Naive thymus-derived CD8-positive, alpha-beta T cell (primary cell): ENCODE measurements at regions not wholly inside any gene's neighbourhood (a gene's known extent, or its start where the extent isn't known, plus 50 kb on each side); places are given as distances from the start of the nearest gene placed in this dataset.

ENCODE experiments used
- ATAC-seq, 2 donors: fragments of 150-1000 bp; cut with Tn5 transposase in 1 of 2; sonication (Bioruptor Pico), chemical (Tn5 transposase) in 1 of 2; 1 replicate in 1 of 2; 2 replicates in 1 of 2; pipeline ENCODE4 v1.10.0; 2021; ENCODE audit warnings: mild to moderate bottlenecking in 2 of 2, moderate library complexity in 2 of 2
- POLR2A ChIA-PET: fragments of 350-600 bp; sonication (Branson Sonifier 250); formaldehyde crosslinking; loops from one replicate; lab custom pipeline; 2021; ENCODE audit warnings: antibody characterized with exemption; lab: Charles Lee
- DNase-seq, 10 donors: peaks; one replicate each; pipeline versions ENCODE4 v3.0.0 to v3.0.0-alpha.2; 2020 to 2022
- H3K27ac Mint-ChIP-seq, 10 donors: one replicate each; pipeline ENCODE4 v1.8.0; 2020 to 2022; ENCODE audit warnings: mild to moderate bottlenecking in 10 of 10, mixed read lengths in 10 of 10, moderate library complexity in 4 of 10, inconsistent platforms in 1 of 10
- H3K27me3 Mint-ChIP-seq, 5 donors: one replicate each; pipeline ENCODE4 v1.8.0; 2021 to 2022; ENCODE audit warnings: mixed read lengths in 5 of 5
- H3K36me3 Mint-ChIP-seq, 3 donors: one replicate each; pipeline ENCODE4 v1.8.0; 2020 to 2022; ENCODE audit warnings: mixed read lengths in 3 of 3, mild to moderate bottlenecking in 2 of 3, inconsistent platforms in 1 of 3
- H3K4me1 Mint-ChIP-seq, 4 donors: one replicate each; pipeline ENCODE4 v1.8.0; 2021 to 2022; ENCODE audit warnings: mixed read lengths in 4 of 4
- H3K4me3 Mint-ChIP-seq, 10 donors: one replicate each; pipeline ENCODE4 v1.8.0; 2020 to 2022; ENCODE audit warnings: mild to moderate bottlenecking in 10 of 10, mixed read lengths in 10 of 10, moderate library complexity in 6 of 10, inconsistent platforms in 1 of 10
- H3K9me3 Mint-ChIP-seq, 9 donors: one replicate each; pipeline ENCODE4 v1.8.0; 2020 to 2022; ENCODE audit warnings: mixed read lengths in 9 of 9, mild to moderate bottlenecking in 3 of 9, inconsistent platforms in 1 of 9, moderate library complexity in 1 of 9

DNA sequence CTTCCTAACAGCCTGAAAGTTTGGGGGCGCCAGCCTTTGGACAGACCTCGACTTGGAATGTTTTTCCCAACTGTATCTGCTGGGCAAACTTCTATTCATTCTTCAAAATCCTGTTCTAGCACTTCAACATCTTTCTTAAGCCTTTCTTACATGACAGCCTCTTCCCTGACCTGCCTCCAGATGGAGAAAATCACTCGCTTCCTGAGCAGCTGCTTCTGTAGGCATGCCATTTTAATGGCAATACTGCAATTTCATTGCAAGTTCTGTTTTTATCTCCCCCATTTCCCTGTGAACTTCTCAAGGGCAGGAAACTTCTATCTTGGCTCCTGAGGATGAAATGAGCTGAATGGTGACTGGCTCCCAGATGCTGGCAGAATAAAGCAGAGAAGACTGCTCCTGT, 128.8 kb upstream of the ASIC2 start:
- peaks cover 0 to 4% (median 0%) of the 10 kb centered on the region in 3 donors for H3K36me3 Mint-ChIP-seq
- POLR2A ChIA-PET, result no interaction called here
- DNase-seq (no peak), ATAC-seq (no peak)
- H3K4me3 Mint-ChIP-seq, result no peak overlapping the region
- H3K4me1 Mint-ChIP-seq, result no peaks in the 10 kb centered on the region
- H3K27me3 Mint-ChIP-seq, result peaks cover 5 to 35% (median 20%) of the 10 kb centered on the region in 5 donors
- H3K9me3 Mint-ChIP-seq, result peaks cover 0 to 18% (median 5%) of the 10 kb centered on the region in 9 donors
- no peak overlapping the region for H3K27ac Mint-ChIP-seq

DNA sequence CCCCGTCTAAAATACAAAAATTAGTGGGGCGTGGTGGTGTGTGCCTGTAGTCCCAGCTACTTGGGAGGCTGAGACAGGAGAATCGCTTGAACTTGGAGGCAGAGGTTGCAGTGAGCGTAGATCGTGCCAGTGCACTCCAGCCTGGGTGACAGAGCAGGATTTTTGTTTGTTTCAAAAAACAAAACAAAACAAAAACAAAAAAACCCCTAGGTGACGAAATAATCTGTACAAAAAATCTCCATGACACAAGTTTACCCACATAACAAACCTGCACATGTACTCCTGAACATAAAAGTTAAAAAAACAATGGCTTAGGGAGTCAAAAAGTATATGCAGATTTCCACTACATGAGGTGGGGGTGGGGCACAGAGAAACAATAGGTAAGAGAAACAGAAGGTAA, 140.5 kb upstream of the ASIC2 start:
- Mint-ChIP-seq H3K27ac (no peak overlapping the region), H3K9me3 (peaks cover 0 to 6% (median 0%) of the 10 kb centered on the region in 9 donors), H3K4me1 (no peaks in the 10 kb centered on the region), H3K4me3 (no peak overlapping the region), H3K36me3 (peaks cover 0 to 5% (median 0%) of the 10 kb centered on the region in 3 donors), H3K27me3 (peaks cover 2 to 30% (median 17%) of the 10 kb centered on the region in 5 donors)
- POLR2A ChIA-PET, result no interaction called here
- DNase-seq (no peak), ATAC-seq (no peak)

DNA sequence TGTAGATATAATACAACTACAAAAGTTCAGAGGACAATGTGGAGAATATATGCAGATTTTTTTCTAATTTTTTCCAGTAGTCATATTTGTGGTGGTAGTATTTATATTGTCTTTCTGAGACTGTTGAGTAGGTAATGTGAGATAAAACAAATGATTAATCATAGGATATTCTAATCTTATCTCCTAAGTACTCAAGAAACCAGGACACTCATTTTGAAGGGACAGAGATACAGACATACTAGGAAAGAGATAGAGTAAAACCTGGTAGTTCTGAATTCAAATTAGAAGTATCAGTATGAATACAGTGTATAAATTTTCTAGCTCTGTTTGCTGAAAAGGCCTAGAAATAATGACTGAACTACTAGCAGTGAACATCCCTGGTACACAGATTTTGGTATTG, 141.7 kb upstream of the ASIC2 start:
- H3K4me1 Mint-ChIP-seq, result no peaks in the 10 kb centered on the region
- H3K4me3 Mint-ChIP-seq, result no peak overlapping the region
- no peak for DNase-seq
- peaks cover 0 to 17% (median 7%) of the 10 kb centered on the region in 5 donors for H3K27me3 Mint-ChIP-seq
- no peak for ATAC-seq
- H3K9me3 Mint-ChIP-seq, result peaks cover 0 to 6% (median 0%) of the 10 kb centered on the region in 9 donors
- H3K27ac Mint-ChIP-seq, result no peak overlapping the region
- H3K36me3 Mint-ChIP-seq, result no peaks in the 10 kb centered on the region
- POLR2A ChIA-PET, result no interaction called here

DNA sequence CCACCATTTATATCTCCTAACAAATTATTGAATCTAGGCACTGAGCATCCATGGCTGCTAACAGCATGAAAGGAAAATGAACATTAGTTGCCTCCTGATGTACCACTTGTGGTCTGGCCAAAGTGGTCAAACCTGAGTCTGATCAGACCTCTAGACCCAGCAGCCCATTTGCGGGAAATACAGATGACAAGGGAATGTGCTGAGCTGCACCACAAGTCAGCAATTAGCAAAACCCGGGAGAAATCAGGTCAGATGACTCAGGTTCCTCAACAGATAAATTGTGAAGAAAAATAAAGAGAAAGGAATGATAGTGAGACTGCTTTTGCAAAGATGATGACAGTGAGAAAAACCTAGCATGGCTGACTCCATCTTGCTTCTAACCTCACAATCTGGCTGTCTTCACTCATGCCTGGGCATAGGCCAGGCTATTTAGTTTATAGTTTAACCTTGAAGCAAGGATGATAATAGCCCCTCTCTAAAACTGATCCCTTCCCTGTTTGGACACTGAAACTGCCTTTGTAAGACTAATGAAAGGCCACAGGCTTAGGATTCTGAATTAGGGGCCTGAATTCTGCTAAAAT, 142.7 kb upstream of the ASIC2 start:
- Mint-ChIP-seq H3K9me3 (peaks cover 0 to 3% (median 0%) of the 10 kb centered on the region in 9 donors), H3K27ac (no peak overlapping the region), H3K27me3 (peaks cover 0 to 11% (median 3%) of the 10 kb centered on the region in 5 donors), H3K4me3 (no peak overlapping the region), H3K36me3 (no peaks in the 10 kb centered on the region), H3K4me1 (no peaks in the 10 kb centered on the region)
- DNase-seq (no peak), ATAC-seq (no peak)
- POLR2A ChIA-PET, result no interaction called here

DNA sequence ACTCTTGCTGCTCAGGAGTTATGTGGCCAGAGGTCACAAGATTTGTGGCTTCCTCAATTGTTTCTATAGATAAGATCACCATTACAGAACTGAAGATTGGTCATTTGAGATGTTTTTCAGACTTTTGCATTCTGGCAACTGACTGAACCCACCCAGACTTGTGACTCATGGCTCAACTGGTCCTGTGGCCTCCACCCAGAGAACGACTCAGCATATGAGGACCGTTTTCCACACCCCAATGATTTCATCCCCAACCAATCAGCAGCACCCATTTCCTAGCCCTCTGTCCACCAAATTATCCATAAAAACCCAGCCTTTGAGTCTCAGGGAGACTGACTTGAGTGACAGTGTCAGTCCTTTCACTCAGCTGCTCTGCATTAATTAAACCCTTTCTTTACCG, 143.2 kb upstream of the ASIC2 start:
- H3K27me3 Mint-ChIP-seq, result peaks cover 0 to 6% (median 2%) of the 10 kb centered on the region in 5 donors
- no peak overlapping the region for H3K4me3 Mint-ChIP-seq
- no peak for ATAC-seq
- DNase-seq, result no peak
- no peak overlapping the region for H3K27ac Mint-ChIP-seq
- POLR2A ChIA-PET, result no interaction called here
- H3K9me3 Mint-ChIP-seq, result peaks cover 0 to 3% (median 0%) of the 10 kb centered on the region in 9 donors
- H3K4me1 Mint-ChIP-seq, result no peaks in the 10 kb centered on the region
- H3K36me3 Mint-ChIP-seq, result no peaks in the 10 kb centered on the region

DNA sequence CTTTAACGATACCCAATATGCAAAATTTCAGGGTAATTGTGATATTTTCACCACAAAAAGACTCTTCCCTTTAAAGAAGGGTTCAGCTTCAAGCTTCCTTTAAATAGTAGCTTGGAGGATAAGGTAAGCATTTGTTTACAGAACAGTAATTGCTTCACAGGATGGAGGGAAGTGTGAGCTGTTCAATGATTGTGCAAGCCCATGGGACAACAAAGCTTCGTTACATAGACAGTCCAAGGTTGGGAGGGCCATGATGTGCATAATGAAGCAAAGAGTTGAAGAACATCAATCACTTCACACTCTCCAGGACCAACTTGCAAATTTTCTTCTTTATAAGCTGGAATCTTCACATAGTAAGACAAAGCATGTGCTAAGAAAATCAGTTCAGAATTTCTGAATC, 145.0 kb upstream of the ASIC2 start:
- DNase-seq (no peak), ATAC-seq (no peak)
- peaks cover 0 to 13% (median 2%) of the 10 kb centered on the region in 9 donors for H3K9me3 Mint-ChIP-seq
- H3K27ac Mint-ChIP-seq, result no peak overlapping the region
- H3K4me1 Mint-ChIP-seq, result no peaks in the 10 kb centered on the region
- POLR2A ChIA-PET, result no interaction called here
- no peak overlapping the region for H3K4me3 Mint-ChIP-seq
- H3K36me3 Mint-ChIP-seq, result no peaks in the 10 kb centered on the region
- H3K27me3 Mint-ChIP-seq, result peaks cover 0 to 4% (median under 1%) of the 10 kb centered on the region in 5 donors

DNA sequence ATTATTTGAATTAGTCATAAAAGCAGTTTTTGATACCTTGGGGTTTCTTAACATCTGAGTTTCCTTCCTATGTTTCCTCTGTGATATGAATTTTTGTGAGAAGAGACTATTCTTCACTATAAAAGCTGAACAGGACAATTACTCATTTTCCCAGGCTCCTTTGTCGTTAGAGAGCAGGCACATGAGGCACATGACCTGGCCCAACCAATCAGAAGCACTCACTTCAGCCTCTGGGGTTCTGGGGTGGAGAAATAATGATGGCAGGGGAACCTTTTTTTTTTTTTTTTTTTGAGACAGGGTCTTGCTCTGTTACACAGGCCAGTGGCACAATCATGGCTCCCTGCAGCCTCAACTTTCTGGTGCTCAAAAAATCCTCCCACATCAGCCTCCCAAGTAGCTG, 145.5 kb upstream of the ASIC2 start:
- Mint-ChIP-seq H3K4me3 (no peak overlapping the region), H3K4me1 (no peaks in the 10 kb centered on the region), H3K9me3 (peaks cover 0 to 15% (median 3%) of the 10 kb centered on the region in 9 donors), H3K36me3 (no peaks in the 10 kb centered on the region), H3K27ac (no peak overlapping the region), H3K27me3 (peaks cover 0 to 4% (median 0%) of the 10 kb centered on the region in 5 donors)
- ATAC-seq, result no peak
- POLR2A ChIA-PET, result no interaction called here
- DNase-seq, result no peak

DNA sequence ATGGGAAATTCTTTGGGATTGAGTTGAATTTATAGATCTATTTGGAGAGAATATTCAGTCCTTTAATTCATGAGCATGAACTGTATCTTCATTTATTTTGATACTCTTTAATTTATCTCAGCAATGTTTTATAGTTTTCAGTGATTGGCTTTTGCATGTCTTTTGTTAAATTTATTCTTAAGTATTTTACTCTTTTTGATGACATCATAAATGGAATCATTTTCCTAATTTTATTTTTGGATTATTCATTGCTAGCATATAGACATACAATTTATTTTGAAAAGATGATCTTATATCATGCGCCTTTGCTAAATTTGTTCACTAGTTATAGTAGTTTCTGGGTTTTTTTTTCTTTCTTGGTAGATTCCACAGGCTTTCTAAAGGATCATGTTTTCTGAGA, 149.2 kb upstream of the ASIC2 start:
- POLR2A ChIA-PET, result no interaction called here
- Mint-ChIP-seq H3K4me1 (no peaks in the 10 kb centered on the region), H3K4me3 (no peak overlapping the region), H3K9me3 (peaks cover 0 to 21% (median 3%) of the 10 kb centered on the region in 9 donors), H3K27ac (no peak overlapping the region), H3K36me3 (no peaks in the 10 kb centered on the region), H3K27me3 (peaks cover 1 to 10% (median 7%) of the 10 kb centered on the region in 5 donors)
- DNase-seq (no peak), ATAC-seq (no peak)

DNA sequence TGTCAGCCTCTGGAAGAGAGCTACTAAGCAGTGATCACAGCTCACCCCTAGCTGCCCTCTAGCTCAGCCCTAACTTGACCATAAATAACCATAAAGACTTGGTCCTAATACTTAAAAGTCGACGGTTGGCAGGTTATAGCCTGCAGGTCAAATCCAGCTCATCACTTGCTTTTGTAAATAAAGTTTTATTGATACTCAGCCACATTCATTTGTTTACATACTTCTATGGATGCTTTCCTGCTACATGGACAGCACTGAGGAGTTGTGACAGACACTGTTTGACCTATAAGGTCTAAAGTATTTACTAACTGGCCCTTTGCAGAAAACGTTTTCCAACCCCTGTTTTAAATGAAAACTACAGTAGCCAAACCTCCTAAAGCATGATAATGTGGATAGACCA, 151.6 kb upstream of the ASIC2 start:
- no peak for ATAC-seq
- no peak for DNase-seq
- POLR2A ChIA-PET, result no interaction called here

DNA sequence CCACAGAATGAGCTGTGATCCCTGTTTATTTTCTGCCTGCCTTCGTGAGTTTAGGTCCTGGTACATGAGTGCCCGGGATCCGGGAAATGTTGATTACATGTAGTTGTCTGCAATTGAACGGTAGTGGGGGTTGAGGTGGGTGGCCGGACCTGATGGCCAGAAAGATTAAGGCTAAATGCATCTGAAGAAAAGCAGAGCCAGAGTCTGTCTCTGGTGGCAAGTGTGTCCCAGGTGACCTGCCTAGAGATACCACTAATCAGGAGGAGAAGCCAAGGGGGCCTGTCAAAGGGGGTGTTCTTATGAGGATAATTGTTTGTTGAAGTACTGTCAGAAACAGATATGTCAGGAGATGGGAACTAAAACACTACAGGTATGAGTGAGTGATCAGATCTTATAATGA, 154.0 kb upstream of the ASIC2 start:
- POLR2A ChIA-PET, result no interaction called here
- Mint-ChIP-seq H3K36me3 (peaks cover 0 to 5% (median 0%) of the 10 kb centered on the region in 3 donors), H3K27ac (no peak overlapping the region), H3K4me3 (no peak overlapping the region), H3K27me3 (peaks cover 1 to 14% (median 10%) of the 10 kb centered on the region in 5 donors), H3K4me1 (no peaks in the 10 kb centered on the region), H3K9me3 (peaks cover 0 to 20% (median 4%) of the 10 kb centered on the region in 9 donors)
- no peak for ATAC-seq
- no peak for DNase-seq

More for the DNA sequence above, 151.6 kb upstream of the ASIC2 start:
- peaks cover 1 to 10% (median 7%) of the 10 kb centered on the region in 5 donors for H3K27me3 Mint-ChIP-seq
- no peaks in the 10 kb centered on the region for H3K4me1 Mint-ChIP-seq
- H3K4me3 Mint-ChIP-seq, result no peak overlapping the region
- peaks cover 0 to 26% (median 4%) of the 10 kb centered on the region in 9 donors for H3K9me3 Mint-ChIP-seq
- H3K27ac Mint-ChIP-seq, result no peak overlapping the region
- peaks cover 0 to 5% (median 0%) of the 10 kb centered on the region in 3 donors for H3K36me3 Mint-ChIP-seq

DNA sequence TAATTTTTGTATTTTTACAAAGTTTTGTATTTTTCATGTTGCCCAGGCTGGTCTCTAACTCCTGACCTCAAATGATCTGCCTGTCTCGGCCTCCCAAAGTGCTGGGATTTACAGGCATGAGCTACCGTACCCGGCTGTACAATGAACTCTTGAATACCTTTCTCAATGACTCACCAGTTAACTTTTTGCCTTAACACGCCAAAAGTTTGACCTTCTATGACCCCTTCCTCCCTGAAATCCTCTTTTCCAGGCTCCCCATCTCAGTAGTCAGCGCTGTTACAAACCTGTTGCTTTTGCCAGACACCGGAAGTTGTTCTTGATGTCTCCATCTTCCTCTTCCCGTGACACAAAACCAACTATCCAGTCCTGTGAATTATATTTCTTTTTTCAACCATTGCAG, 158.1 kb upstream of the ASIC2 start:
- no peak for ATAC-seq
- Mint-ChIP-seq H3K27ac (no peak overlapping the region), H3K9me3 (peaks cover 0 to 10% (median 2%) of the 10 kb centered on the region in 9 donors), H3K36me3 (peaks cover 0 to 5% (median 0%) of the 10 kb centered on the region in 3 donors), H3K27me3 (peaks cover 4 to 28% (median 9%) of the 10 kb centered on the region in 5 donors), H3K4me3 (no peak overlapping the region), H3K4me1 (no peaks in the 10 kb centered on the region)
- no peak for DNase-seq
- POLR2A ChIA-PET, result no interaction called here

DNA sequence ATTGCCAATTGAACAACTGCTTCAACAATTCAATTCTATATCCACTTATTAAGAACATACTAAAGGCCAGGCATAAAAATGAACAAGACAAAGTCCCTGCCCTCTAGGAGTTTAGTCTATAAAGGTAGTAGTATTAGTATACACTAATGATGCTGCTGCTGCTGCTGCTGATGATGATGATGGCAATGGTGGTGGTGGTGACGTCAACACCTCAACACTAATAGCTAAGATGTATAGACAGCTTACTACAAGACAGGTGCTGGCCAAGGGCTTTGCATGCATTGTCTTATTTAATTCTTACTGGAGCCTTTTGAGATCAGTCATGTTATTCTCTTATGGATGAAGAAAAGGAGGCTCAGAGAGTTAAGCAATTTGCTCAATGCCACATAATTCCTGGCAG, 164.4 kb upstream of the ASIC2 start:
- peaks cover 13 to 76% (median 23%) of the 10 kb centered on the region in 5 donors for H3K27me3 Mint-ChIP-seq
- H3K9me3 Mint-ChIP-seq, result peaks cover 0 to 7% (median 0%) of the 10 kb centered on the region in 9 donors
- no peak overlapping the region for H3K4me3 Mint-ChIP-seq
- DNase-seq, result no peak
- H3K36me3 Mint-ChIP-seq, result no peaks in the 10 kb centered on the region
- POLR2A ChIA-PET, result no interaction called here
- H3K27ac Mint-ChIP-seq, result no peak overlapping the region
- no peaks in the 10 kb centered on the region for H3K4me1 Mint-ChIP-seq
- ATAC-seq, result no peak

DNA sequence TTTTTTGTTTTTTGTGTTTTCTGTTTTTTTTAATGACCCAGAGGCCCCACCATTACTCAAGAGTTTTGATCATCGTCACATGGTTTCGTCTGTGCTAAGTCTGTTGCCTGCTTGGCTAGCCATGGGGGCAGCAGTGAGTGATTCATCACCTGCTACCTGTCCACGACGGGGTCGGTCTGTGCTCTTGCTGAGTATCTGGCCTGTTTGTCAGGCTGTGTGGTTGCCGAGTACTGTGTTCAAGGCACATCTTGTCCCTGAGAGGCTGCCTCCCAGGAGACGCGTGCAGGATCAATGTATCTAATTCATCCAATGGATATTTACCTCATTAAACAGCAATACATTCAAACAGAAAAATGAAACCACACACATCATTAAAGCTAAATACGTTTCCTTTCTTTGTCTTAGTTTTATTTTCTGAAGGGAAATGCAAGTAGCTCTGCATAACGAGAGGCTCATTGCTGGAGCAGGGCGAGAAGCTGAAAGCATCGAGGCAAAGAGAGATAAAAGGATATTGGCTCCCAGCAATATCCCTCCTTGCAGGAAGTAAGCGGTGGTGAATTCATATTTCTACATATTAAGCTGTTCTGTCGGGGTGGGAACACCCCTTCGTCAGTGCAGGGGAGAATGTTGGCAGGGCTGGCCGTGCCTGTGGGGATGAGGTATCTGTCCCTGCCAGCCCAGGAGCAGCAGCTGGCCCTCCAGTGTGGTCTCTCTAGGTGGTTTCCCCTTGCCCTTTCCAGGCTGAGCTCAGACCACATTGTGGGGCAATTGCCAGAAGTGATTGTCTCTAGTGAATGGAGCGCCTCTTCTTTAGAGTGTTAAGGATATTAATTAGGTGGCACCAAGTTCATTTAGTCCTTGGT, 166.2 kb upstream of the ASIC2 start:
- H3K36me3 Mint-ChIP-seq, result no peaks in the 10 kb centered on the region
- H3K9me3 Mint-ChIP-seq, result peaks cover 0 to 7% (median 0%) of the 10 kb centered on the region in 9 donors
- H3K27me3 Mint-ChIP-seq, result peaks cover 8 to 72% (median 27%) of the 10 kb centered on the region in 5 donors
- ATAC-seq (no peak), DNase-seq (no peak)
- H3K4me3 Mint-ChIP-seq, result no peak overlapping the region
- no peaks in the 10 kb centered on the region for H3K4me1 Mint-ChIP-seq
- H3K27ac Mint-ChIP-seq, result no peak overlapping the region
- POLR2A ChIA-PET, result no interaction called here
